ENCODE measurements at regions not wholly inside any gene's neighbourhood (a gene's known extent, or its start where the extent isn't known, plus 50 kb on each side); places are given as distances from the start of the nearest gene placed in this dataset.

- TF ChIP-seq EZH2phosphoT487 (IDR thresholded peaks at IDR 0.05; ENCODE audit: unreplicated experiment) (no peak), ZNF331 (CRISPR knock-in tag; IDR thresholded peaks at IDR 0.05; ENCODE audit: low read depth) (no peak), JUNB (IDR thresholded peaks at IDR 0.05; ENCODE audit: unreplicated experiment) (no peak), ETS1 (IDR thresholded peaks at IDR 0.05) (no peak), POLR2AphosphoS5 (IDR thresholded peaks at IDR 0.05; ENCODE audit: low read depth) (no peak), NANOG (IDR thresholded peaks at IDR 0.05; ENCODE audit: borderline replicate concordance) (no peak)
These were observed 231.0 kb upstream of the DAPK1 start (continued) for GRCh38 chr9:87266697-87267096.

- H3K4me3 Mint-ChIP-seq, result no peak overlapping the region
- no peaks in the 10 kb centered on the region for H3K27me3 ChIP-seq (ENCODE audit: insufficient read depth)
- H3F3A ChIP-seq (replicated peaks; ENCODE audit: low read depth), result no peaks in the 10 kb centered on the region
- no peaks in the 10 kb centered on the region; the same call in 2 of the 3 replicates for H3K9me3 Mint-ChIP-seq
- no peak overlapping the region for H3K27ac ChIP-seq (ENCODE audit: low read depth)
- ATAC-seq (no peak), DNase-seq (ENCODE audit: low spot score) (no peak)
- no peak overlapping the region for H3K27ac Mint-ChIP-seq
- H3K9me2 ChIP-seq (ENCODE audit: insufficient read depth), result no peaks in the 10 kb centered on the region
- H3K79me2 ChIP-seq (replicated peaks; ENCODE audit: insufficient read depth), result no peaks in the 10 kb centered on the region
- no peaks in the 10 kb centered on the region for H3K36me3 Mint-ChIP-seq (ENCODE audit: low read depth)
- no peak overlapping the region for H3K4me2 ChIP-seq
- H2AFZ ChIP-seq, result no peak overlapping the region; the same call in 1 of the 2 replicates
- no peaks in the 10 kb centered on the region for H3K36me3 ChIP-seq (ENCODE audit: insufficient read depth)
- no peaks in the 10 kb centered on the region for H4K20me1 ChIP-seq (replicated peaks; ENCODE audit: insufficient read depth)
- H3K27me3 Mint-ChIP-seq (ENCODE audit: insufficient read depth, low read depth, poor library complexity), result peaks cover 7% of the 10 kb centered on the region
- H3K4me3 ChIP-seq, result no peak overlapping the region
- peaks cover 3% of the 10 kb centered on the region for H3K4me1 Mint-ChIP-seq
- no peak for TF ChIP-seq JUNB (IDR thresholded peaks at IDR 0.05; ENCODE audit: unreplicated experiment)
- TF ChIP-seq ZNF114 (CRISPR knock-in tag; IDR thresholded peaks at IDR 0.05), result no peak
- H3K4me1 ChIP-seq (ENCODE audit: insufficient read depth), result no peaks in the 10 kb centered on the region
These were observed 230.2 kb upstream of the DAPK1 start for GRCh38 chr9:87267251-87268070.

- H3K4me1 ChIP-seq (ENCODE audit: insufficient read depth), result no peaks in the 10 kb centered on the region
- no peak overlapping the region for H2AFZ ChIP-seq
- no peaks in the 10 kb centered on the region for H3K9me3 Mint-ChIP-seq
- ATAC-seq (no peak), DNase-seq (ENCODE audit: low spot score) (no peak)
- no peaks in the 10 kb centered on the region for H3K36me3 ChIP-seq (ENCODE audit: insufficient read depth)
- H3K4me1 Mint-ChIP-seq, result peaks cover 3% of the 10 kb centered on the region
- H3K4me3 ChIP-seq, result no peak overlapping the region
- H3K9me2 ChIP-seq (ENCODE audit: insufficient read depth), result no peaks in the 10 kb centered on the region
- H3K27ac ChIP-seq (ENCODE audit: low read depth), result no peak overlapping the region
- no peaks in the 10 kb centered on the region for H3K79me2 ChIP-seq (replicated peaks; ENCODE audit: insufficient read depth)
- no peaks in the 10 kb centered on the region for H3F3A ChIP-seq (replicated peaks; ENCODE audit: low read depth)
- H3K27me3 Mint-ChIP-seq (ENCODE audit: insufficient read depth, low read depth, poor library complexity), result peaks cover 5% of the 10 kb centered on the region
- no peaks in the 10 kb centered on the region for H4K20me1 ChIP-seq (replicated peaks; ENCODE audit: insufficient read depth)
- no peak overlapping the region for H3K27ac Mint-ChIP-seq
- H3K27me3 ChIP-seq (ENCODE audit: insufficient read depth), result no peaks in the 10 kb centered on the region
- H3K36me3 Mint-ChIP-seq (ENCODE audit: low read depth), result no peaks in the 10 kb centered on the region
- H3K4me2 ChIP-seq, result no peak overlapping the region
- no peak overlapping the region for H3K4me3 Mint-ChIP-seq
- TF ChIP-seq CREB1 (CRISPR knock-in tag; IDR thresholded peaks at IDR 0.05; ENCODE audit: low read depth) (no peak), CTCF (conservative IDR thresholded peaks at IDR 0.05; ENCODE audit: low read depth in 2 of 2) (no peak), REST (IDR thresholded peaks at IDR 0.05; ENCODE audit: unreplicated experiment) (no peak)
These were observed 228.1 kb upstream of the DAPK1 start for GRCh38 chr9:87269296-87270176.
